ENCODE measurements at regions not wholly inside any gene's neighbourhood (a gene's known extent, or its start where the extent isn't known, plus 50 kb on each side); places are given as distances from the start of the nearest gene placed in this dataset.

GRCh38 chr5:74916831-74917710 is 50.9 kb upstream of the FAM169A start:
- DNase-seq = no peak
